NT2/D1 (cell line): ENCODE measurements at regions not wholly inside any gene's neighbourhood (a gene's known extent, or its start where the extent isn't known, plus 50 kb on each side); places are given as distances from the start of the nearest gene placed in this dataset.

ENCODE experiments used
- DNase-seq: peaks from one replicate; pipeline ENCODE4 v3.0.0-alpha.2; 2011; ENCODE audit warnings: low read depth, low spot score
- H3K27me3 ChIP-seq: 2 replicates; pipeline ENCODE4 v1.6.0; 2011; ENCODE audit warnings: mild to moderate bottlenecking; ENCODE audit not compliant: insufficient read length, insufficient read depth
- H3K36me3 ChIP-seq: 2 replicates; pipeline ENCODE4 v1.6.1; 2011; ENCODE audit warnings: mild to moderate bottlenecking, low read length, mixed read lengths; ENCODE audit not compliant: insufficient read depth, insufficient read length
- H3K4me1 ChIP-seq: 2 replicates; pipeline ENCODE4 v1.5.1; 2011; ENCODE audit not compliant: insufficient read depth, insufficient read length
- H3K4me3 ChIP-seq: 2 replicates; pipeline ENCODE4 v1.5.1; 2011; ENCODE audit warnings: low read depth; ENCODE audit not compliant: insufficient read length
- H3K9ac ChIP-seq: 2 replicates; pipeline ENCODE4 v1.6.0; 2011; ENCODE audit warnings: low read depth; ENCODE audit not compliant: insufficient read length
- H3K9me3 ChIP-seq: 2 replicates; pipeline ENCODE4 v1.5.1; 2011; ENCODE audit warnings: mild to moderate bottlenecking, low read length; ENCODE audit not compliant: insufficient read depth
- SUZ12 ChIP-seq: IDR thresholded peaks from 2 replicates; pipeline ENCODE4 v1.6.1; 2011; ENCODE audit not compliant: insufficient read length, insufficient read depth; ENCODE audit errors: extremely low read depth
- YY1 ChIP-seq: IDR thresholded peaks from 2 replicates; pipeline ENCODE4 v1.6.1; 2011; ENCODE audit not compliant: insufficient read length, insufficient read depth
- ZNF274 ChIP-seq: IDR thresholded peaks from 2 replicates; pipeline ENCODE4 v1.6.1; 2011; ENCODE audit warnings: mild to moderate bottlenecking, low read depth, low read length

DNA sequence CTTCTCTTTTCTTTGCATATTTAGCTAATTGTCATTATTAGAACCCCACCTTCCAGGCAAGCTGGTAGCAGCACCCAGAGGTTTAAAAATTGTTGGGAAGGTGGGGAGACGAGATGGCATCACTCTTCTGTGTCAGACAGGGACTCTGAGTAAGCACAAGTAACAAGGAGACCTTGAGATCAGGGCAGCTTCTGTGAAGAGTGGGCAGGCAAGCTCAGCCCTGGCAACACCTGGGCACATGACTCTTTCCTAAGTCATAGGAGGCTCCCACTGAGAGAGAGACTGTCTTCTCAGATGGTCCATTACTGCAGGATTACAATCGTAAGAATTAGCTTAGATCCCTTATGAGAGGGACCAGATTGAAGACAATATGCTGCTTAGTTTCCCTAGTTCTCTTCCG is 183.5 kb downstream of the BRINP2 start:
- no peak overlapping the region for H3K9ac ChIP-seq
- no peaks in the 10 kb centered on the region for H3K27me3 ChIP-seq
- DNase-seq, result no peak
- no peak overlapping the region for H3K4me3 ChIP-seq
- TF ChIP-seq SUZ12 (no peak), YY1 (no peak), ZNF274 (no peak)
- no peaks in the 10 kb centered on the region for H3K36me3 ChIP-seq
- H3K9me3 ChIP-seq, result no peaks in the 10 kb centered on the region
- H3K4me1 ChIP-seq, result peaks cover 4% of the 10 kb centered on the region

DNA sequence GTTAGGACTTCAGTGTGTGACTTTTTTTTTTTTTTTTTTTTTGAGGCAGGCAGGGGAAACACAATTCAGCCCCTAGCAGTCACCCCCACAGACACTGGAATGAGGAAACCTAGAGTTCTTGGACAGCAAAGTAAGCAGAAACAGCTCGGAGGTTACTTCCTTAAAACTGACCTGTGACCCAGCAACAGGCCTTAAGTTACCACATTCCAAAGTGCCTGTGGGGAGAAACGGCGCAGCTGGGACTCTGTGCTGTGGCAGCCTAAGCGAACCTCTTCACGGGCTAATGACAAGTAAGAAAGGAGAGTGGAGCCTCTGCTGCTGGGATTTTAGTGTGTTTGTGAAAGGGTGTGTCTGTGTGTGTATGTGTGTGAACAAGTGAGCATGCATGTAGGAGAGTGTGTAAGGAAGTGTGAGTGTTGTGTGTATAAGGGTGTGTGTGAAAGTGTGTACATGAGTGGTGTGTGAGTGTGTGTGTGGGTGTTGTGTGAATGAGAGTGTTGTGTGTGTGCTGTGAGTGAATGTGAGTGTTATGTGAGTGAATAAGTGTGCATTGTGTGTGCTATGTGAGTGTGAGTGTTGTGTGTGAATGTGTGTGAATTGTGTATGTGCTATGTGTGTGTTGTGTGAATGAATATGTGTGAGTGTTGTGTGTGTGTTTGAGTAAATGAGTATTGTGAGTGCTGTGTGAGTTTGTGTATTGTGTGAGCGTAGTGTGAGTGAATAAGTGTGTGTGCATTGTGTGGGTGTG is 180.8 kb downstream of the BRINP2 start:
- Histone ChIP-seq H3K4me1 (peaks cover 4% of the 10 kb centered on the region), H3K27me3 (no peaks in the 10 kb centered on the region), H3K9me3 (no peaks in the 10 kb centered on the region), H3K9ac (no peak overlapping the region), H3K4me3 (no peak overlapping the region), H3K36me3 (no peaks in the 10 kb centered on the region)
- DNase-seq, result peak; percentile 20
- TF ChIP-seq YY1 (no peak), ZNF274 (no peak), SUZ12 (no peak)

DNA sequence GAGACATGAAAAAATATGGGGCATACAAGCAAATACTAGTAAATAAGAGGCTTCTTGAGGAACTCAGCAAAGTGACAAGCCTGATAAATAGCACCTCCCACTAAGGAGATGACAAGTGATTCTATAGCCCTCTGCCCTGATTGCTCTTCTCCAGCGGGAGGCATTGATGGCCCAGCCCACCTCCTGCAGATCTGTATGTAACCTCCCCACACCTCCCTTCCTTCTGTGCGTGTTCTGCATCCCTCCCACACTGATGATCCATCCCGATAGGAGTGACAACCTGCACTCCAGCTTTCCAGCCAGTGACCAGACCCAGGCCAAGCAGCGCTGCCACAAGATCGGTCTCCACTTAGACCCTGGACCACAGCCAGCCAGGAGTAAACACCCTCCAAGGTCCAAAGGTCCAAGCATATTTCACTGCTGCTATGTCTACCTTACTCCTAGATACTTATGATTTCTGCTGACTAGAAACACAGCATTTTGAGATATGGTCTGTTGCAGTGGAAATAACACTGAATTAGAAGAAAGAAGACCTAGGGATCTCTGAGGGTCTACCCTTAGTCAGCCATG is 176.1 kb downstream of the BRINP2 start:
- no peak overlapping the region for H3K9ac ChIP-seq
- no peaks in the 10 kb centered on the region for H3K36me3 ChIP-seq
- no peak for TF ChIP-seq YY1
- no peak for TF ChIP-seq SUZ12
- TF ChIP-seq ZNF274, result no peak
- H3K4me3 ChIP-seq, result no peak overlapping the region
- H3K4me1 ChIP-seq, result peaks cover 4% of the 10 kb centered on the region
- no peaks in the 10 kb centered on the region for H3K27me3 ChIP-seq
- DNase-seq, result no peak
- H3K9me3 ChIP-seq, result no peaks in the 10 kb centered on the region

DNA sequence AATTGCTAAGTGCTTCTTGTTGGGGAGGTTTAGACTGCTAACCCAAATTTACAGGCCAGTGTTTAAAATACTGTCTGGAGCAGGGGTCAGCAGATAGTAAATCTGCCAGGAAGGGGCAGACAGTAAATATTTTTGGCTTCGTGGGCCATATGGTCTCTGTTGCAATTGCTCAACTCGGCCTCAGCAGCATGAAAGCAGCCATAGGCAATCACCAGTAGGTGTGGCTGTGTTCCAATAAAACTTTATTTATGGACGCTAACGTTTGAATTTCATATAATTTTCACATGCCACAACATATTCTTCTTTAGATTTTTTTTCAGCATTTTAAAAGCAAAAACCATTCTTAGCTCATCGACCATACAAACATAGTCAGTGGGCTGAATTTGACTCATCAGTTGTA is 172.7 kb downstream of the BRINP2 start:
- Histone ChIP-seq H3K9me3 (no peaks in the 10 kb centered on the region), H3K36me3 (no peaks in the 10 kb centered on the region), H3K4me1 (no peaks in the 10 kb centered on the region), H3K4me3 (no peak overlapping the region), H3K9ac (no peak overlapping the region), H3K27me3 (no peaks in the 10 kb centered on the region)
- no peak for DNase-seq
- TF ChIP-seq SUZ12 (no peak), YY1 (no peak), ZNF274 (no peak)

DNA sequence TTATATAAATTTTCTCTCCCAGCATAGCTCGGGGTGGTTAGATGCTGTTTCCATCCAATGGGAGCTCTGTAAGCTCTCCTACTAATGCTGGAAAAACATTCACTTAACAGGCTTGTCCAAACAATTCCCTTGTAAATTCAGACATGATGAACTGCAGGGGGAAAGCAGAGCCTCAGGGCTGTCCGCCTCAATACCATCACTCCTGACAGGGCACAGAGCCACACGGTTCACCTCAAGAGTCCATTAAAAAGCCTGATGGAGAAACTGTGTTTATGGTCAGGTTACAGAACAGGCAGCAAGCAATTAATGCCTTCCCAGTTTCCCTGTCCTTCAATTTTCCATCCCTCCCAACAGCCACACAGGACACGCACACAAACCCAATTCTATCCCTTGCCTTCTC is 171.0 kb downstream of the BRINP2 start:
- H3K27me3 ChIP-seq, result no peaks in the 10 kb centered on the region
- no peaks in the 10 kb centered on the region for H3K4me1 ChIP-seq
- H3K9ac ChIP-seq, result no peak overlapping the region
- no peaks in the 10 kb centered on the region for H3K36me3 ChIP-seq
- TF ChIP-seq ZNF274, result no peak
- no peak for TF ChIP-seq SUZ12
- TF ChIP-seq YY1, result no peak
- no peak overlapping the region for H3K4me3 ChIP-seq
- no peaks in the 10 kb centered on the region for H3K9me3 ChIP-seq
- no peak for DNase-seq

DNA sequence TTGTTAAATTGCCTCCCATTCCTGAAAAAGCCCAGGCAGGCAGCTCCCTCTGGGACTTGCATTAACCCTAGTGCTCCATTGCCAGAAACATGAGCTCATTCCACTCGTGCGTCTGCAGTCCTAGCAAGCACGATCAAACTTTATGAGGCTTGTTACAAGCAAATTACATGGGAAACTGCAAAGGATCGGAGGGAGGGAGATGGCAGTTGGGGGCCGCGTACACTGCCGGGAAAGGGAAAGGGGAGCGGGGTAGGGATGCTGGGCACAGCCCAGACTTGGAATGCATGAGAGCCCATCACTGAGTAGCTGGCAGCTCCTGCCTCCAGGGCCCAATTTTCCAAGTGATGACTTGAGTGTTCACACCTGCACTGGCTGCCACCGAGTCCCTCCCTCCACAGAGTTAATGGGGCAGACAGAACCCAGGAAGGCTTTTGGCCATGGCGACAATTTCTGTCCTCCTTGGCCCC is 169.9 kb downstream of the BRINP2 start:
- TF ChIP-seq YY1, result no peak
- TF ChIP-seq ZNF274, result no peak
- no peak for TF ChIP-seq SUZ12

DNA sequence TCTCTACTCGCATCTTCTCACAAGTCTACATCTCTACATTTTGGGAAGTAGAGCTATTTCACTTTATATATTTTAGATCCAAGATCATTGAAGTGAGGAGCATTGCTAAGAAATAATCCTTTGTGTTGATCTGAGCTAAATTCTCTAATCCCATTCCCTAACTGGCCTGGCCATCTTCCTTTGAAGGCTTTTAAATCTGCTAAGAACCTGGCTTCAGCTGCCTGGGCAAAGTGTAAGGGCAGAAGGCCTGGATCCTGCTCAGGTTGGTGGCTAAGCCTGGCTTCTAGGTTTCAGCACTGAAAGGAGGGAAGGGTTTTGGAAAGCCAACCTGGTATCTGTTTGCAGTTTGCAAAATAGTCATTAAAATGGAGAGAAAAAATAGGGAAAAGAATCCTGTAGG is 167.6 kb downstream of the BRINP2 start:
- no peaks in the 10 kb centered on the region for H3K36me3 ChIP-seq
- H3K4me3 ChIP-seq, result no peak overlapping the region
- H3K4me1 ChIP-seq, result no peaks in the 10 kb centered on the region
- TF ChIP-seq YY1, result no peak
- H3K9ac ChIP-seq, result no peak overlapping the region
- DNase-seq, result no peak
- no peaks in the 10 kb centered on the region for H3K9me3 ChIP-seq
- H3K27me3 ChIP-seq, result no peaks in the 10 kb centered on the region

More for the DNA sequence above, 169.9 kb downstream of the BRINP2 start:
- no peak overlapping the region for H3K4me3 ChIP-seq
- H3K36me3 ChIP-seq, result no peaks in the 10 kb centered on the region
- no peak for DNase-seq
- no peak overlapping the region for H3K9ac ChIP-seq
- no peaks in the 10 kb centered on the region for H3K9me3 ChIP-seq
- no peaks in the 10 kb centered on the region for H3K4me1 ChIP-seq
- H3K27me3 ChIP-seq, result no peaks in the 10 kb centered on the region
